Hepatocyte (in vitro differentiated cells): ENCODE measurements at regions not wholly inside any gene's neighbourhood (a gene's known extent, or its start where the extent isn't known, plus 50 kb on each side); places are given as distances from the start of the nearest gene placed in this dataset.
A peak's percentile ranks its signal among the peaks of the same experiment; 100 is the strongest.

Source experiments
- DNase-seq: peaks from one replicate; pipeline ENCODE4 v3.0.0-alpha.2; 2016; ENCODE audit warnings: low spot score
- H2AFZ ChIP-seq: fragments of 200-600 bp; sonication (generic); 2 replicates; pipeline ENCODE4 v1.6.0; 2016; ENCODE audit warnings: antibody characterized with exemption, mild to moderate bottlenecking
- H3K27ac ChIP-seq: fragments of 200-600 bp; sonication (generic); 2 replicates; pipeline ENCODE4 v1.5.1; 2016; ENCODE audit warnings: mild to moderate bottlenecking
- H3K27me3 ChIP-seq: fragments of 200-600 bp; sonication (generic); 2 replicates; pipeline ENCODE4 v1.6.1; 2016
- H3K36me3 ChIP-seq: fragments of 200-600 bp; sonication (generic); replicated peaks from 2 replicates; pipeline ENCODE4 v1.5.1; 2016; ENCODE audit warnings: low read depth; ENCODE audit not compliant: insufficient read depth
- H3K4me1 ChIP-seq: fragments of 200-600 bp; sonication (generic); 2 replicates; pipeline ENCODE4 v1.5.1; 2016; ENCODE audit warnings: mild to moderate bottlenecking, moderate library complexity; ENCODE audit not compliant: insufficient read depth
- H3K4me2 ChIP-seq: fragments of 200-600 bp; sonication (generic); 2 replicates; pipeline ENCODE4 v1.6.0; 2016
- H3K4me3 ChIP-seq: fragments of 200-600 bp; sonication (generic); 2 replicates; pipeline ENCODE4 v1.5.1; 2016; ENCODE audit warnings: mild to moderate bottlenecking
- H3K79me2 ChIP-seq: fragments of 200-600 bp; sonication (generic); 2 replicates; pipeline ENCODE4 v1.6.0; 2017; ENCODE audit warnings: mild to moderate bottlenecking
- H3K9me2 ChIP-seq: fragments of 200-600 bp; sonication (generic); replicated peaks from 2 replicates; pipeline ENCODE4 v1.6.0; 2017; ENCODE audit warnings: mild to moderate bottlenecking; ENCODE audit not compliant: insufficient read depth
- H3K9me3 ChIP-seq: fragments of 200-600 bp; sonication (generic); 2 replicates; pipeline ENCODE4 v1.5.1; 2016; ENCODE audit warnings: low read depth, mild to moderate bottlenecking
- H4K20me1 ChIP-seq: fragments of 200-600 bp; sonication (generic); 2 replicates; pipeline ENCODE4 v1.6.0; 2016; ENCODE audit warnings: mild to moderate bottlenecking; ENCODE audit not compliant: insufficient read depth, poor library complexity, severe bottlenecking
- EZH2 ChIP-seq: fragments of 200-600 bp; sonication (generic); IDR thresholded peaks from 2 replicates; pipeline ENCODE4 v1.6.1; 2016; ENCODE audit warnings: antibody characterized with exemption, mild to moderate bottlenecking, borderline replicate concordance
- EZH2phosphoT487 ChIP-seq: fragments of 200-600 bp; sonication (generic); IDR thresholded peaks from one replicate; pipeline ENCODE4 v1.6.1; 2018; ENCODE audit warnings: antibody characterized with exemption, mild to moderate bottlenecking, low read depth, moderate library complexity; ENCODE audit not compliant: unreplicated experiment, severe bottlenecking
- WGBS: methylation state at CpG from one replicate; pipeline ENCODE4 v1.1.6; 2016; ENCODE audit warnings: low lambda C conversion rate; ENCODE audit errors: missing lambda C conversion rate; 5-methylcytosine and 5-hydroxymethylcytosine counted together
- TF ChIP-seq, protein P1 (sequence below): fragments of 200-600 bp; sonication (generic); IDR thresholded peaks from 2 replicates; pipeline ENCODE4 v1.5.1; 2016; ENCODE audit warnings: antibody characterized with exemption, mild to moderate bottlenecking; ENCODE audit not compliant: poor library complexity

GRCh38 chr18:3328532-3328931 is 66.6 kb downstream of the MYL12B start:
- 69% methylated on average over 1 of the region's 1 CpG for WGBS
- no peaks in the 10 kb centered on the region for H3K36me3 ChIP-seq
- no peaks in the 10 kb centered on the region for H3K79me2 ChIP-seq
- no peak overlapping the region for H2AFZ ChIP-seq
- no peak for DNase-seq
- TF ChIP-seq, protein P1, sequence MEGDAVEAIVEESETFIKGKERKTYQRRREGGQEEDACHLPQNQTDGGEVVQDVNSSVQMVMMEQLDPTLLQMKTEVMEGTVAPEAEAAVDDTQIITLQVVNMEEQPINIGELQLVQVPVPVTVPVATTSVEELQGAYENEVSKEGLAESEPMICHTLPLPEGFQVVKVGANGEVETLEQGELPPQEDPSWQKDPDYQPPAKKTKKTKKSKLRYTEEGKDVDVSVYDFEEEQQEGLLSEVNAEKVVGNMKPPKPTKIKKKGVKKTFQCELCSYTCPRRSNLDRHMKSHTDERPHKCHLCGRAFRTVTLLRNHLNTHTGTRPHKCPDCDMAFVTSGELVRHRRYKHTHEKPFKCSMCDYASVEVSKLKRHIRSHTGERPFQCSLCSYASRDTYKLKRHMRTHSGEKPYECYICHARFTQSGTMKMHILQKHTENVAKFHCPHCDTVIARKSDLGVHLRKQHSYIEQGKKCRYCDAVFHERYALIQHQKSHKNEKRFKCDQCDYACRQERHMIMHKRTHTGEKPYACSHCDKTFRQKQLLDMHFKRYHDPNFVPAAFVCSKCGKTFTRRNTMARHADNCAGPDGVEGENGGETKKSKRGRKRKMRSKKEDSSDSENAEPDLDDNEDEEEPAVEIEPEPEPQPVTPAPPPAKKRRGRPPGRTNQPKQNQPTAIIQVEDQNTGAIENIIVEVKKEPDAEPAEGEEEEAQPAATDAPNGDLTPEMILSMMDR = no peak
- no peak for TF ChIP-seq EZH2
- TF ChIP-seq EZH2phosphoT487 = no peak
- H4K20me1 ChIP-seq = no peaks in the 10 kb centered on the region
- no peaks in the 10 kb centered on the region for H3K9me3 ChIP-seq
- no peak overlapping the region for H3K4me3 ChIP-seq
- H3K4me2 ChIP-seq = no peak overlapping the region
- H3K27ac ChIP-seq = no peak overlapping the region
- H3K9me2 ChIP-seq = no peaks in the 10 kb centered on the region
- H3K27me3 ChIP-seq = no peaks in the 10 kb centered on the region
- H3K4me1 ChIP-seq = no peaks in the 10 kb centered on the region

- H3K27ac ChIP-seq = no peak overlapping the region
- H3K27me3 ChIP-seq = no peaks in the 10 kb centered on the region
- H3K4me2 ChIP-seq = no peak overlapping the region
- no peaks in the 10 kb centered on the region for H3K36me3 ChIP-seq
- H4K20me1 ChIP-seq = no peaks in the 10 kb centered on the region
- no peak overlapping the region for H3K4me3 ChIP-seq
- H3K4me1 ChIP-seq = no peaks in the 10 kb centered on the region
- H3K79me2 ChIP-seq = no peaks in the 10 kb centered on the region
- no peaks in the 10 kb centered on the region for H3K9me2 ChIP-seq
- no peak for DNase-seq
- H2AFZ ChIP-seq = no peak overlapping the region
- no peaks in the 10 kb centered on the region for H3K9me3 ChIP-seq
- 84% methylated on average over 5 of the region's 5 CpGs for WGBS
- no peak for TF ChIP-seq EZH2phosphoT487
- TF ChIP-seq, protein P1 = no peak
- no peak for TF ChIP-seq EZH2
Observed at GRCh38 chr18:3329471-3329870, 67.5 kb downstream of the MYL12B start.

DNA sequence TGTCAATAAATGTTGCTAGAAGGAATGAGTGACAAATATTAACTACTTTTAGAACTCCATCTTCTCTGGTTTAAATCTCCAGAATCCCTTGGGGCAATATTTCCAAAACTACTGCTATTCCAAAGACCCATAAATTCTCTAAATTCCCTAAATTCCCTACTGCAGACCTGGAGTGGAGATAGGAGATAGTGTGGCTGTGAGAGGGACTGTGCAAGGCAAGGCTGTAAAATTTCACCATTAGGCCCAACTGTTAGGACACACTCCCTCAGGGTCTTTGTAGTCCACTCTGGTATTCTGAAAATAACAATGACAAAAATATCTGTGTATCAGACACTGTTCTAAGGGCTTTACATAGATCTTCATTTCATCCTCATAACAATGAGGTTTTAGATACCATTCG is 67.9 kb downstream of the MYL12B start:
- Histone ChIP-seq H3K36me3 (no peaks in the 10 kb centered on the region), H2AFZ (no peak overlapping the region), H3K27me3 (no peaks in the 10 kb centered on the region), H3K9me2 (no peaks in the 10 kb centered on the region), H3K4me2 (no peak overlapping the region), H3K4me1 (no peaks in the 10 kb centered on the region), H3K27ac (no peak overlapping the region), H4K20me1 (no peaks in the 10 kb centered on the region), H3K4me3 (no peak overlapping the region), H3K79me2 (no peaks in the 10 kb centered on the region), H3K9me3 (no peaks in the 10 kb centered on the region)
- WGBS = 81% methylated on average over 1 of the region's 1 CpG
- DNase-seq = no peak
- TF ChIP-seq EZH2 = no peak
- TF ChIP-seq, protein P1 = no peak
- TF ChIP-seq EZH2phosphoT487 = no peak

GRCh38 chr18:3330622-3331021 is 68.7 kb downstream of the MYL12B start:
- Histone ChIP-seq H3K27ac (no peak overlapping the region), H3K4me2 (no peak overlapping the region), H2AFZ (no peak overlapping the region)

More at GRCh38 chr18:3330622-3331021, 68.7 kb downstream of the MYL12B start:
- DNase-seq = peak; percentile 10
- Histone ChIP-seq H3K4me3 (no peak overlapping the region), H4K20me1 (no peaks in the 10 kb centered on the region), H3K9me3 (no peaks in the 10 kb centered on the region), H3K36me3 (no peaks in the 10 kb centered on the region), H3K27me3 (no peaks in the 10 kb centered on the region), H3K79me2 (no peaks in the 10 kb centered on the region), H3K9me2 (no peaks in the 10 kb centered on the region), H3K4me1 (no peaks in the 10 kb centered on the region)
- 77% methylated on average over 12 of the region's 12 CpGs for WGBS
- TF ChIP-seq, protein P1 = no peak
- TF ChIP-seq EZH2 = no peak
- no peak for TF ChIP-seq EZH2phosphoT487
